G401 (cell line): ENCODE measurements at regions not wholly inside any gene's neighbourhood (a gene's known extent, or its start where the extent isn't known, plus 50 kb on each side); places are given as distances from the start of the nearest gene placed in this dataset.
"Not testable (repeated sequence)": the region's sequence is repeated elsewhere in the genome, so short reads cannot be mapped to it uniquely, and the experiment has no call there.

Source experiments
- DNase-seq: peaks from one replicate; pipeline ENCODE4 v3.0.0-alpha.2; 2015; ENCODE audit warnings: low spot score
- in situ Hi-C: cut with HindIII; loops from 2 replicates; pipeline ENCODE4 v1.10.0; 2016; ENCODE audit warnings: low sequenced_read_pairs, mixed read lengths

DNA sequence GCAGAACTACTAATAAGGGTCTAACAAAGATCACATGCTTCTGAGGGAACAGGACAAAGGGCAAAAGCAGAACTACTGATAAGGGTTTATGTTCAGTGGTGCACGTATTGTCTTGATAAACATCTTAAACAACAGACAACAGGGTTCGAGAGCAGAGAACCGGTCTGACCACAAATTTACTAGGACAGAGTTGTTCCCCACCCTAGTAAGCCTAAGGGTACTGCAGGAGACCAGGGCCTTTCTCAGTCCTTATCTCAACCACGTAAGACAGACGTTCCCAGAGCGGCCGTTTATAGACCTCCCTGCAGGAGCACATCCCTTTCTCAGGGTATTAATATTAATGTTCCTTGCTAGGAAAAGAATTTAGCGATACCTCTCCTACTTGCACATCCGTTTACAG lies 1089.5 kb upstream of the ATXN8OS start:
- DNase-seq, in situ Hi-C loops: not testable (repeated sequence)

DNA sequence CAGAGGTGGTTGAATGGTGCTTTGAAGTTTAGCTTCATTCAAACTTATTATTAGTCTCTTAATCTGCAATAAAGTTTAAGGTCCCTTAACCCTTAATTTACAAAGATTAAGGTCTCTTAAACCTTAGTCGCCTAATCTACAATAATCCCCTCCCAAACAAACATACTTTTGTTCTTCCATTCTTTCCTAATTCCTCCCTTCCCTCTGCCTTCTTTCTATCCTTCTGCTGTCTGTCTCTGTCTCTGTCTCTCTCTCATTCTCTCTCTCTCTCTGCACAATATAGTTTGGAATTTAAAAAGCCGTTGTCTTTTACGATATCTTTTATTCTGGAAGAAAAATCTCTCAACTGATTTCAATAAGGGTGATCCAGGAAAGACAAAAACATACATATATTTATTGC lies 1096.8 kb upstream of the ATXN8OS start:
- in situ Hi-C loops, result no loop called here

DNA sequence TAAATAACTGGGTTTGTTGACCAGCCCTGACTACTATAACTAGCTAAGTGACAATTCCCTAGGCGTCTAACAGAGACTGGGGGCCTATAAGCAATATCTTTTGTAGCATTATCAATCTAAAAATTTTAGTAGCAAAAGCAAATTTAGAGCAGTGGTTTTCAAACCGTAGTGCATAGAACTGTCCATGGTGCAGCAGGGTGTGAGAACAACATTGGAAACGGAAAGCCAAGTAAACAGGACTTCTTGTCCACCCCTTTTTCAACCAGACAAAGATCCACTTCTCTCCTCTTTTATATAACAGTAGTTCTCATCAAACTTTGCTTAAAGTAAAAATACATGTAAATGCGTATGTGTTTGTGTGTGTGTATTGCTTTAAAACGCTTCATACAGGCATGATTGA lies 1099.1 kb upstream of the ATXN8OS start:
- DNase-seq, result no peak
- in situ Hi-C loops, result no loop called here

More for the DNA sequence above, 1096.8 kb upstream of the ATXN8OS start:
- DNase-seq, result no peak

DNA sequence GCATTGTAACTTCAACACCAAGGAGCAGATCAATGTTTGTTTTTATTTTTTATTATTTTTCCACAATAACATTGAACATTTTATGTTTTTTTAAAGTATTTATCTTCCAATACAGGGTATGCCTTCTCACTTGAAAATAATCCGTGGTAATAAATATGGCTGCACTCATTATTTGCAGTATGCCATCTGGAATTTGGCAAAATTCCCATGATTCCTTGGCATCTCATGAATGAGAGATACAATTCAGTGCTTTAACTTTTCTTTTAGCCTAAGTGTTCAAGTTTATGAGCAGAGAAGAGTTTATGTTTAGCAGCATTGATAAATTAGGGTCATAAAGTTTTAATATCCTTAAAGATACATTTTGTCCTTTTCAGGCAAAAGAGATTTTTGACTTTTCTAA lies 1109.6 kb upstream of the ATXN8OS start:
- no peak for DNase-seq
- in situ Hi-C loops, result no loop called here

DNA sequence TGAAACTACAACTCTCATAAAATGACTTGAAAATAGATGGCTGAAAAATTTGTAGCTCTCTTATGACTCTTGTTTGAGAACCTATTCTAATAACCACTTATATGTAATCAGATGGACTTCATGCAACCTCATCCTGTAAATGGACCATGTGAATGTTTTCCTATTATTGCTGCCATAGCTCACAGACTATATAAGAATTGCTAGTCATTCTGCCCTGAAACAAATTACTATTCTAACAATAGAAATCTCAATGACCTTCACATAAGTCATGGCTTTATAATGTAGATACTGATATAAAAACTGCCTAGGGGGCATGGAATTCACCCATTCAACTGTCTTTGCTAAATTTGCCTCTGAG lies 1111.0 kb upstream of the ATXN8OS start:
- no peak for DNase-seq
- in situ Hi-C loops, result no loop called here

DNA sequence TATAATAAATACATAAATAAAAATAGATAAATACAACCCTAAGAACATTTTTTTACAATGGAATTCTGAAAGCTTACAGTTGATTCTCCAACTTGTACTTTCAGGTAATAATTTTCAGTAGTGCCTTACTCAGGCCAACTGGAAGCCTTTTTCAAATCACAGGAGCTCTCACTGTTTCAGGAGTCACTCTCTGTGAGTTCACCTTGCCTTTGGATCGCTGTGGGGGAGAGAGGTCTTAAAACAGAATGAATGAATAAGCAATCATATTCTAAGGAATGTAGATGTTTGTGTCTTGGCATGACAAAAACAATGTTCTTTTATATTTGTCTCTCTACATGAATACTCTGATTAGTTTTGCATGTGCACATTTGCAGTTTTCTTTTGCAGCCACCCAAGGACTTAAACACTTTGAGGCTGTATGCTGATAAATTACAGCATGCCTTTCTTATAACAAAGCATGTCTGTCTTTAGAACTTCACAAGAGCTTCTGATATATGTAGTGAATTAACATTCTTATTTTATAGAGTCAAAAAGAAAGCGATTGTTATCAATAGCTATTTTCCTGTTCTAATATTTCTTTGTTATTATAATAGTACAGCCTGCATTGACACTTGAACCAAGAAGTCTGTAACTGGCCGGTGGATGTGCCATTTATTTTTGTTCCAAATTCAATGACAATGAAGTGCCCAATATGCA lies 1111.5 kb upstream of the ATXN8OS start:
- no peak for DNase-seq
- in situ Hi-C loops, result no loop called here

- DNase-seq, result no peak
- in situ Hi-C loops, result no loop called here
Measured at GRCh38 chr13:68993154-68993553, 1114.5 kb upstream of the ATXN8OS start.

DNA sequence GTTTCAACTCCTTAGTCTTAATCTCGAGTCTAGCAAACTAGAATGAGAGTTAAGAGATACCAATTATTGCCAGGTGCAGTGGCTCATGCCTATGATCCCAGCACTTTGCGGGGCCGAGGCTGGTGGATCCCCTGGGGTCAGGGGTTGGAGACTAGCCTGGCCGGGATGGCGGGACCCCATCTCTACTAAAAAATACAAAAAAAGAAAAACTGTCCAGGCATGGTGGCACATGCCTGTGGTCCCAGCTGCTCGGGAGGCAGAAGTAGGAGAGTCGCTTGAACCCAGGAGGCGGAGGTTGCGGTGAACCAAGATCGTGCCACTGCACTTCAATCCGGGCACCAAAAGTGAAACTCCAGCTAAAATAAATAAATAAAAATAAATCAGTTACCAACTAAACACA lies 1119.5 kb upstream of the ATXN8OS start:
- in situ Hi-C loops, result no loop called here
- DNase-seq, result no peak

GRCh38 chr13:68987585-68987984 lies 1120.0 kb upstream of the ATXN8OS start:
- in situ Hi-C loops, result no loop called here
- DNase-seq, result no peak

- in situ Hi-C loops, result no loop called here
- DNase-seq, result no peak
Measured at GRCh38 chr13:68984688-68985319, 1122.8 kb upstream of the ATXN8OS start.

DNA sequence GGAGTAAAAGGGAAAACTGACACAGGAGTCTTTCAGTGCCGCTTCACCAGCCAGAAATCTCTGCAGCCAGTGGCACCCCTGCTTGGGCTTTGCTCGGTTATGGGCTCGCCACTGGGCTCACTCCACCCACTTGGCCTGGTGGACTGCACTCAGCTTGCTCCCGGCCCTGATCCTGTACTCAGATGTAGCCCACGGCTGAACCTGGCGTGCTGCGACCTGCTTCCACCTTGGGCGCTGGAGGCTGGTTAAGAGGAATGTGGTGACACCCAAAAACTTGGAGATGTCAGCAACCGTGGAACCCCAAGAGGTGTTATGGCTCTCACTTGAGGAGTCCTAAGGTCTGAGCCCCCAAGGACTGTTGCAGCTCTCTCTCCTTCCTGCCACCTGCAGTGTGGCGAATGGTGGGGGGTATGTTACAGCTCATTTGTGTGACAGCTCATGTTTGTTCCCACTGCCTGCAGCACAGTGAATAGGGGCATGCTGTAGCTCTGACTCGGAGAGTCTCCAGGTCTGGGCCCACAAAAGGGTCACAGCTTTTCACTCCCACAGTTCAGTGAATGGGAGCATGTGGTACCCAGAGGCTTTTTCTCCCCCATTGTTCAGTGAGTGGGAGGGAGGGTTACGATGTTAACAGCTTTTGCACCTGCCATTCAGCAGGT lies 1124.5 kb upstream of the ATXN8OS start:
- in situ Hi-C loops, result no loop called here
- DNase-seq, result no peak

DNA sequence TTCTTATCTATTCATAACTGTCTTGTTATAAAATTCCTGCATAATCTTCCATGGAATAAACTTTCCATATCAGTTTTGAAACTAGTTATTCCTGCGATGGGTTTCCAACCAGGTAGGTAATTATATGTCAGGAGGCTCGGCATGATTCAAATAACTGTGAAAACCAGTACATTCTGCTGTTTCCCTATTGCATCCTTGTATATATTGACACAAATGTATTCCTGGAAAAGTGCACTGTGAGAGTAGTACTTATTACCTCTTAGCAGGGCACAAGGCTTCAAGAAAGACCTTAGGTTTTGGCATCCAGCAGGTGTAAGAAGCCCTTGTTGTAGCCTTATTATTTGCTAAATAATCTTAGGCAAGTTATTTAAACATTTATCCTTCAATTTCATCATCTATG lies 1131.3 kb upstream of the ATXN8OS start:
- in situ Hi-C loops, result no loop called here
- no peak for DNase-seq

DNA sequence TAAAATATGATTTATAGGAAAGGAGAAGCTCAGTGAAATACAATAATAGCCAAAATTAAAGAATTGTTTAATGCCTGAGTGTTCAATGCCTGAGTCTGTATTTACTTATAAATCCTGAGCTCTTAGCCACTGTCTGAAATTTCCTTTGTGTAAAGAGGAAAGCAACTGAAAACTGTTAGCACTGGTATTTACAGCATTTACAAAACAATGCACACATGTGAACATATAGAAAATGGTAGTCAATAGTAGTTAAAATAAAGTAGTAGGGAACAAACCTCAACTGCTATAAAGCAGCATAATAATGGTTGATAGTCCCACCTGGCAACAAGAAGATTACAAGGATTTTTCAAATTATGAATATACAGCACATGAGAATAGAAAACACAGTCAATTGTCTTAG lies 1137.1 kb upstream of the ATXN8OS start:
- in situ Hi-C loops, result no loop called here
- no peak for DNase-seq

DNA sequence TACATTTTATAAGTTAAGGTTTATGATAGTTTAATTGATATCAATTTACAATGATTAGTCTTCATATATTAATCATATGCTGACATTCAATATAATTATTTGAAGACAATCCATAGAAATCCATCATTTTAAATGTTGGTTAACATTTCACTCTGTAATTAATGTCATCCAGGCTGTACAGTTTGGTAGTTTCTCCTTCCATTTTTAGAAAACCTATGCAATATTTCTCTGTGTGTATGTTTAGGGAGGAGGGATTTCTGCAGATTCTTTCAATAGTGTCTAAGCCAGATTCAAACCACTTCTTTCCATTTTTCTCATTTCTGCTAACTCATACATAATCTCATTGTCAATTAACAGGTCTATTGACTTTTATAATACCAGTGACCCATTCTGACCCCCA lies 1159.0 kb upstream of the ATXN8OS start:
- in situ Hi-C loops, result no loop called here
- DNase-seq, result no peak

DNA sequence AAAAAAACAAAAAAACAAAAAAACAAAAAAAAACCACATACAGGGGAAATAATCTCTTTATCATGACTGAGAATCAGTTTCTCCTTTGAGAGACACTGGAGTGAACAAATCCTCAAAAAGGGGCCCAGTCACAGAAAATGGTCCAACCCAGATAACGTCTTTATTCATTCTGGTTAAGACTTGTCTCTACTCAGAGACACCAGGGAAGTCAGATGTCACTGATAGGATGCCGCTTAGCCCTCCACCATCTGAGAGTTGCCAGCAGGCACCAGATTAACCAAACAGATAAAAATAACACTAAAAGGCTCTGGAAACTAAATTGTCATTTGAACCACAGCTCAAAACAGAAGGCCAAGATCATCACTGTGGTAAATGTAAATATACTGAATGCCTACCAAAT lies 1163.4 kb upstream of the ATXN8OS start:
- in situ Hi-C loops, result no loop called here

DNA sequence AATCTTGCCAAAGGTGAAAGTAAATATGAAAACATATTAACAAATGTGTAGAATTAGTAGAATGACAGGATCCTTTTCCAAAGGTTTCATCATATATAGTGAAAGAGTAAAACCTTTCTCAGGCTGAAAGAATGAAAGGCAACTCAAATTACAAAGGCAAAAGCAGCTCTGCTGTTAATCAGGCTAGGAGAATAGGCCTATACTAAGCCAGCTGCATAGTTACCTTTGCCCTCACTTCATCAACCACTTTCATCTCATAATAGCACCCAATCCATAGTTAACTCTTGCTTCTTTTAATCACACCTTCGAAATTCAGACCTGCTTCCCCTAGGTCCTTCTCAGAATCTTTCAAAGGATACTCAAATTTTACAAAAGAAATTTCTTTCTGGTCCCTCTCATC lies 1167.6 kb upstream of the ATXN8OS start:
- no peak for DNase-seq
- in situ Hi-C loops, result no loop called here

More for the DNA sequence above, 1163.4 kb upstream of the ATXN8OS start:
- DNase-seq, result no peak

DNA sequence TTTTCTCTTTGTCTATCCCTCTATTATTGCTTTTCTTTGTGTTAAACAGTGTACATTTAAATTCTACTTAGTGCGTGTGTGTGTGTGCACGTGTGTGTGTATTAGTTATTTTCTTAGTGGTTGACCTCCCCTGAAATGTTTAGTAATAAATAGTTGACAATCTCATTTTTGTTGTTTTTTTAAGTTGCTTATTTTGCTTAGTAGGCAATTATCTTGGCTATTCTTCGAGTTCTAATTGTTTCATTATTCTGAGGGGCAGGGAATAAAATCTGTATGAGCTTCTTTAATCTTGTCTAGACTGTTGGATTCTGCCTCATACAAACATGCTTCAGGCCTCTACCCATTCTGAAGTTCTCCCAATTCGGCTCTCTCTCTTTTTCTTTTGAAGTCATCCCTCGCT lies 1169.0 kb upstream of the ATXN8OS start:
- in situ Hi-C loops, result no loop called here
- DNase-seq, result no peak

DNA sequence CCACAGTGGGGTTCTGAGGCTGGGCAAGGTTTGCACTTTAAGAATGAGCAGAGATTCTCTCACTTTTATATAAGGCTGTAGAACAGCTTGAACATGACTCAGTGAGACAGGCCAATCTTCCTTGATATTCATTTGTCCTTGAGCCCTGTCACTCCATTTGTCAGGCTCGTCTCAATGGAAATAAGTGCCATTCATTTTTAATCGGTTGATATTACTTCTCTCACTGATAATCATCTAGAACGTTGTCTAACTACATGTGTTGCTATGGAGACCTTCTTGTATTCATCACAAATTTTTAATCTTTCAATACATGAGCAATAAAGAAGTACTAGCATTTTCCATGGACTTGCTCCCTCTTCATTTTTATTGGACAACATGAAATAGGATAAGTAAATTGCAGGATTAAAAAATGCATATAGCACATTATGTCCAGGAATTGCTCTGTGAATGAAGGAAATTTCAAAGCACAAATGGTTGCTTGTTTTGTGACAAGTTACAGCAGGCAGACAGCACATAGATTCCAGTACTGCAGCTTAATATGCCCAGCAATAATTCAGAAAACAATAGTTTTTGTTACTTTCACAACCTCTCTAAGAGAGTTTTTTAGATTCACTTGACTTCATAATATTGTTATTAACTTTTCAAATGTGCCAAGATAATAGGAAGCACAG lies 1178.4 kb upstream of the ATXN8OS start:
- in situ Hi-C loops, result no loop called here

DNA sequence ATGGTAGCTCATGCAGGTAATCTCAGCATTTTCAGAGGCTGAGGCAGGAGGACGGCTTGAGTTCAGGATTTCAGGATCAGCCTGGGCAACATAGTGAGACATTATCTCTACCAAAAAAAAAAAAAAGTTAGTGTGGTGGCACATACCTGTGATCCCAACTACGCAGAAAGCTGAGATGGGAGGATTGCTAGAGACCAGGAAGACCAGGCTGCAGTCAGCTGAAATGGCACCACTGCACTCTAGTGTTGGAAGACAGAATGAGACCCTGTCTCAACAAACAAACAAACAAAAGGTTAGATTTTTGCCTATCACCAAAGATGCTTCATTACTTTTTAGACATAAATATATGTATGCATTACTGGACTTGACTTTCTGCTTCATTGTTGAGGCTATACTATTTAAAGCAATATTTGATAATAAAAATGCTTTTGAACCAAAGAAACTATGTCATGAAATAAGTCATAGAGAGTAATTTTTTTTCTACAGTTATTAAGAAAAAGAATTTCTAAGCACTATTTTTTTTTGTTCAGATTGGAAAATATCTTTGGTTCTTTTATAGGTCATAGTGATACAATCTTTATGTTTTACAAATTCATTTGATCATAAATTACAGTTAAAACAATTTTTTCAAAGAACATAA lies 1180.1 kb upstream of the ATXN8OS start:
- in situ Hi-C loops, result no loop called here
- DNase-seq, result peak; percentile 10

More for the DNA sequence above, 1178.4 kb upstream of the ATXN8OS start:
- no peak for DNase-seq

GRCh38 chr13:68923995-68924394 lies 1183.6 kb upstream of the ATXN8OS start:
- in situ Hi-C loops, result no loop called here

More at GRCh38 chr13:68923995-68924394, 1183.6 kb upstream of the ATXN8OS start:
- no peak for DNase-seq
